Omental fat pad (tissue), 3 donors: ENCODE measurements at regions not wholly inside any gene's neighbourhood (a gene's known extent, or its start where the extent isn't known, plus 50 kb on each side); places are given as distances from the start of the nearest gene placed in this dataset.
"Not testable (repeated sequence)": the region's sequence is repeated elsewhere in the genome, so short reads cannot be mapped to it uniquely, and the experiment has no call there.

Experiments used
- ATAC-seq: fragments of 150-250 bp; one replicate; pipeline ENCODE4 v1.9.1; 2016; ENCODE audit warnings: mild to moderate bottlenecking, moderate library complexity; ENCODE audit not compliant: low FRiP score
- DNase-seq: peaks from one replicate; pipeline ENCODE4 v3.0.0-alpha.2; 2019; ENCODE audit warnings: low spot score
- CTCF ChIP-seq, 3 donors: fragments of 450-650 bp; IDR thresholded peaks; one replicate each; pipeline ENCODE4 v1.5.1; 2016 to 2017; ENCODE audit warnings: antibody characterized with exemption in 3 of 3, mild to moderate bottlenecking in 3 of 3, moderate library complexity in 2 of 3

- no peak for ATAC-seq
- DNase-seq = no peak
- TF ChIP-seq CTCF (IDR thresholded peaks at IDR 0.05) = no peak
Observed at GRCh38 chr12:131628023-131628740, 82.7 kb upstream of the SFSWAP start.

GRCh38 chr12:131628766-131629448, 82.0 kb upstream of the SFSWAP start:
- DNase-seq (no peak), ATAC-seq (no peak)
- no peak for TF ChIP-seq CTCF (IDR thresholded peaks at IDR 0.05)

DNA sequence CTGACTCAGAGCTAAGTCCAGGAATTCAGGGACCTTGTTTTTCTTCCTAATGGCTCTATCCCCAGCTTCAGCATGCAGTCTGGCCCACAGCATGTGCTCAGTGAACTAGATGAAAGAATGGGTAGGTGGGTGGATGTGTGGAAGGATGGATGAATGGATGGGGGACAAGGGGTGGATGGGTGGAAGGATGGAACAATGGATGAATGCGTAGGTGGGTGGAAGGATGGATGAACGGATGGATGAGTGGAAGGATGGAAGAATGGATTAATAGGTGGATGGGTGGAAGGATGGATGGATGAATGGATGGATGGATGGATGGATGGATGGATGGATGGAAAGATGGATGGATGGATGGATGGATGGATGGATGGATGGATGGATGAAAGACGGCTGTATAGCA, 79.7 kb upstream of the SFSWAP start:
- DNase-seq (no peak), ATAC-seq (no peak)
- TF ChIP-seq CTCF (IDR thresholded peaks at IDR 0.05) = no peak

DNA sequence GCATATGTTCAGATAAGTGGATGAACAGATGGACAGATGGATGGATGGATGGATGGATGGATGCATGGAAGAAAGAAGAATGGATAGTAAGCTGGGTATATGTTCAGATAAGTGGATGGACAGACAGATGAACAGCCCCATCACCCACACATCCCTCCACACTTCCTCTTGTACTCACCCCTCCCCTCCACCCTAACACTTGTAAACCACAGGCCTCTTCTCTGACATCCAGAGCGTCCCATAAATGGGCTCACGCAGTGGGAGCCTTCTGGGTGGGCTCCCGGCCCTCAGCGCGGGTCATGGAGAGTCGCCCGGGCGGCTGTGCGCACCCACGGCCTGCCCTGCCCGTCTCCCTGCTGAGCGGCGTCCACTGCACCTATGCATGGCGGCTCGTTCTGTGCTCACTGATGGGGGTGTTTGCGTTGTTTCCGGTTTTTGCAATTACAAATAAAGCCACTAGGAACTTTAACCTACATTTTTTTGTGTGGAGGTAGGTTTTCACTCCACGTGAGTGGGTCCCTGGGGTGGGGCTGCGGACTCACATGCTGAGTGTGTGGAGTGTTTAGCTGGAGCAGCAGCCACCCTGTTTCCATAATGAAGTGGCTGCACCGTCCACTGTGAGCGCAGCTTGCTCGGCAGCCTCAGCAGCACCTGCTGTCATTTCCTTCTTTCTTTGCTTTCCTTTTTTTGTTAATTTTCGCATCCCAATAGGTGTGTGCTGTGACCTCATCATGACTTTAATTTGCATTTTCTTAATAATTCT, 78.8 kb upstream of the SFSWAP start:
- ATAC-seq, DNase-seq: not testable (repeated sequence)

- not testable (repeated sequence) for DNase-seq, ATAC-seq
Observed at GRCh38 chr12:131632652-131633023, 78.3 kb upstream of the SFSWAP start.

DNA sequence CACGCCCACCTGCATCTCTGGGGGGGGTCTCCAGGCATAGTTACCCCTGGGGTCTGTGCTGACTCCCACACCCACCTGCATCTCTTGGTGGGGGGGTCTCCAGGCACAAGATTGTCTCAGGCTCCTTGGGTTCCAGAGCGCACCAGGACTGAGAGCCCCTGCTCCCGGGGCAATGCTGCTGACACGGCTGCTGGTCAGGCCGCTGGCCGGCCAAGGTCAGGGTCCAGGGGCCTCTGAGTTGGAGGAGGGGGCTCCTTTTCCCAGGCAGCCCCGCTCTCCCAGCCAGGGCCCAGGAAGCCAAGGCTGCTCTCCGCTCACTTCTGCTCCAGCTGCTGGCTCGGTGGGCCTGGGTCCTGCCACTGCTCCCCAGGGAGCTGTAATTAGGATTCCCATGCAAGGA, 77.3 kb upstream of the SFSWAP start:
- DNase-seq, ATAC-seq: not testable (repeated sequence)

- TF ChIP-seq CTCF (IDR thresholded peaks at IDR 0.05) = no peak
- DNase-seq (no peak), ATAC-seq (no peak)
Observed at GRCh38 chr12:131634037-131634436, 76.9 kb upstream of the SFSWAP start.

- DNase-seq, ATAC-seq: not testable (repeated sequence)
Observed at GRCh38 chr12:131635012-131635411, 75.9 kb upstream of the SFSWAP start.

- ATAC-seq = no peak
- DNase-seq = no peak
- TF ChIP-seq CTCF (IDR thresholded peaks at IDR 0.05) = no peak
Observed at GRCh38 chr12:131635491-131636122, 75.3 kb upstream of the SFSWAP start.
